ENCODE measurements at regions not wholly inside any gene's neighbourhood (a gene's known extent, or its start where the extent isn't known, plus 50 kb on each side); places are given as distances from the start of the nearest gene placed in this dataset.

DNA sequence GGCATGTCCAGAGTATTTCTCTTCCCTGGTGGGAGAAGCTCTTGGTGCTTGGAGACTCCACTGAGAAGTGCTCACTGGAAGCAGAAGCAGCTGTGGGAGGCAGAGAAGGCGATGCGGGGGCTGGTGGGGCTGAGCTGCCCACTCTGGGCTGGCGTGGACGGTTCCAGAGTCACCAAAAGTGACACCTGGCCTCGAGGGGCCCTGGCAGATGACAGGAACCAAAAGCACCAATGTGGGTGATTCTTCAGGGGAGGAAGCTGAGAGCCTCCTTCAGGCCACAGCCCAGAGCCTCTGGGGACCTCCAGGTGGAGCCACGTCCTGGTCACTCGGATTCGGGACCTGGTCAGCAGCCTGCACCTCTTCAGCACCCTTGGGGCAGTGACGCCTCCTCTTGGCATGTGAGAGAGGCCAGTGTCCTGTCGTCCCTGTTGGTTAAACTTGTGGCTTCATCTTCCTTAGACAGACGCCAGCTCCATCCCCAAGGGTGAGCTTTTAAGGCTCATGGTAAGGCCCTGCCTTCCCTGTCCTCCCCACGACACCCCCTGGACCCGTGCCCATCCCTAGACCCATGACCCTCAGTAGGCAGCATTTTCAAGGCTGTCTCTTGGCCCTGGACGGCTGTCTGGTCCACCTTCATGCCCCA, 78.7 kb upstream of the IRX4 start:
- H3K27me3 ChIP-seq (ENCODE audit: control insufficient read depth, insufficient read depth, low read length): no peaks in the 10 kb centered on the region
- no peaks in the 10 kb centered on the region for H3K36me3 ChIP-seq (ENCODE audit: control insufficient read depth, insufficient read depth, low read length)
- CTCF ChIA-PET: no interaction called here
- POLR2A ChIA-PET: no interaction called here
- DNase-seq (ENCODE audit: low read depth): no peak
- H3K4me3 ChIP-seq (ENCODE audit: low read depth, low read length): no peak overlapping the region
- TF ChIP-seq, protein P1, sequence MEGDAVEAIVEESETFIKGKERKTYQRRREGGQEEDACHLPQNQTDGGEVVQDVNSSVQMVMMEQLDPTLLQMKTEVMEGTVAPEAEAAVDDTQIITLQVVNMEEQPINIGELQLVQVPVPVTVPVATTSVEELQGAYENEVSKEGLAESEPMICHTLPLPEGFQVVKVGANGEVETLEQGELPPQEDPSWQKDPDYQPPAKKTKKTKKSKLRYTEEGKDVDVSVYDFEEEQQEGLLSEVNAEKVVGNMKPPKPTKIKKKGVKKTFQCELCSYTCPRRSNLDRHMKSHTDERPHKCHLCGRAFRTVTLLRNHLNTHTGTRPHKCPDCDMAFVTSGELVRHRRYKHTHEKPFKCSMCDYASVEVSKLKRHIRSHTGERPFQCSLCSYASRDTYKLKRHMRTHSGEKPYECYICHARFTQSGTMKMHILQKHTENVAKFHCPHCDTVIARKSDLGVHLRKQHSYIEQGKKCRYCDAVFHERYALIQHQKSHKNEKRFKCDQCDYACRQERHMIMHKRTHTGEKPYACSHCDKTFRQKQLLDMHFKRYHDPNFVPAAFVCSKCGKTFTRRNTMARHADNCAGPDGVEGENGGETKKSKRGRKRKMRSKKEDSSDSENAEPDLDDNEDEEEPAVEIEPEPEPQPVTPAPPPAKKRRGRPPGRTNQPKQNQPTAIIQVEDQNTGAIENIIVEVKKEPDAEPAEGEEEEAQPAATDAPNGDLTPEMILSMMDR (IDR thresholded peaks at IDR 0.05; ENCODE audit: insufficient read depth, low read depth, low read length): no peak

DNA sequence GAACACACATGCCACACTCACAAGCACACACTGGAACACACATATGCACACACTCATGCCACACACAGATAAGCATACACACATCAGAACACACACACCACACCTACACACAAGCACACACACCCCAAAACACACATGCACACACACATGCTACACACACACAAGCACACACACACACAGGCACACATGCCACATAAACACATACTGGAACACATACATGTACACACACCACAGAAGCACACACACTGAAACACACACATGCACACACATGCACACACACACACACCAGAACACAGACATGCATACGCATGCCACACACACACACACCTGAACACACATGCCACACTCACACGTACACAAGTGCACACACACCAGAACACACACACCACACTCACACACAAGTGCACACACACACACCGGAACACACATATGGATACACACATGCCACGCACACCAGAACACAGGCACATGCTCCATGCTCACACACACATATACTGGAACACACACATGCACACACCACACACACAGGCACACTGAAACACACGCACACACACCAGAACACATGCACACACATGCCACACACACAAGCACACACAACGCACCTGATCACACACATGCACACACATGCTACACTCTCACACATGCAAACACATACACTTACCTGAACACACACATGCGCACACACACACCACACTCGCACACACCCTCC, 78.0 kb upstream of the IRX4 start:
- no peak for DNase-seq (ENCODE audit: low read depth)
- ChIA-PET CTCF (no interaction called here), POLR2A (no interaction called here)
- TF ChIP-seq, protein P1 (IDR thresholded peaks at IDR 0.05; ENCODE audit: insufficient read depth, low read depth, low read length): no peak
- Histone ChIP-seq H3K4me3 (ENCODE audit: low read depth, low read length) (no peak overlapping the region), H3K27me3 (ENCODE audit: control insufficient read depth, insufficient read depth, low read length) (no peaks in the 10 kb centered on the region), H3K36me3 (ENCODE audit: control insufficient read depth, insufficient read depth, low read length) (no peaks in the 10 kb centered on the region)

DNA sequence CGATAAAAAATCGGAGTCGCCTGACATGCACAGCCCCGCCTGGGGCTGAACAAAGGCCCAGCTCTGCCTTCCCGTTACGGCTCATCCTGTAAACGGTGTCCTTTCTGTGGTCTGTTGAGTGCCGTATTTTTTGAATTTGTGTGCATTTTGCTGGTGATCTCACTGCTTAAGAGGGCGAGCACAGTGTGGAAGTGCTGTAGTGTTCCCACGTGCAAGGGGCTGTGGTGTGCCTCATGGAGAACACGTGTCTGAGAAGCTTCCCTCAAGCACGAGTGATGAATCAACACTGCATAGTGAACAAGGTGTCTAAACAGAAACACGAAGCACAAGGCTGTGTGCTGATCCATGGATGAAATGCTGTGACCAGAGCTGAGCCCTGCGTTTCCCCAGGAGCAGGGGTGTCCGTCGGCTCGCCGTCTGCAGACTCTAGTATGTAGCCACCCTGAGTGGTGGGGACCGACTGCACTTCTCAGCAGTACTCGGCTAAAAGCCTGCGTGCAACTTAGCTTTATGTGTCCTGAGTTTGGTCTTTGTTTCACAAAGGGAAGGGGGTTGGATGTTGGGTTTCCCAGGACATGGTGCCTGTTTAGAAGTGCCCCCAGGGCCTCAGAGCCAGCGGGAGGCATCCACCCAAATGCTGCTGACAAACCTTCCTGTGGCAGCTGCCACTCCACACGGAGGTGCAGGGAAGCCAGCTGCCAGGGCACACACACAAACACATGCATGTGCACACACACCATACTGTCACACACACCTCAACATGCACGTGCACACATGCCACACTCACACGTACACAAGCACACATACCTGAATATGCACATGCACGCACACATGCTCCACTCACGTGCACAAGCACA, 77.2 kb upstream of the IRX4 start:
- POLR2A ChIA-PET: no interaction called here
- TF ChIP-seq, protein P1 (IDR thresholded peaks at IDR 0.05; ENCODE audit: insufficient read depth, low read depth, low read length): no peak

DNA sequence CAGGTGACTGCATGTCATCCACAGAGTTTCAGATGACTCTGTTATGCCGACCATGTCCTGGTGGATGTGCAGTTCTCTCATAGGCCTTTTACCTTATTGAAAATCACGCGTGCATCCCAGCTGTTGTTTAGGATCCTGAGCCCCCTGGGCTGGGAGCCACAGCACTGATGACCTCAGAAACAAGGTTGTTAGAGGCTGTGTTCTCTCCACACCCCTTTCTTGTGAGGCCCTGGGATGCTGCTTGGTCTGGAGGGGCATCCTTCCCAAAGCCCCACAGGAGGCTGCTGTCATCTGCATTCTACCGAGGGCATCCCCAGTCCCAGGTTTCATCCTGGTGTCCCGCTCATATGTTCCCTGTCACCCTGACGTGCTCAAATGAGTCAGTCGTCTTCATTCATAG, 76.5 kb upstream of the IRX4 start:
- Histone ChIP-seq H3K27me3 (ENCODE audit: control insufficient read depth, insufficient read depth, low read length) (no peaks in the 10 kb centered on the region), H3K4me3 (ENCODE audit: low read depth, low read length) (no peak overlapping the region), H3K36me3 (ENCODE audit: control insufficient read depth, insufficient read depth, low read length) (no peaks in the 10 kb centered on the region)
- TF ChIP-seq, protein P1 (IDR thresholded peaks at IDR 0.05; ENCODE audit: insufficient read depth, low read depth, low read length): no peak
- POLR2A ChIA-PET: no interaction called here
- CTCF ChIA-PET: no interaction called here
- no peak for DNase-seq (ENCODE audit: low read depth)

More for the DNA sequence above, 77.2 kb upstream of the IRX4 start:
- H3K36me3 ChIP-seq (ENCODE audit: control insufficient read depth, insufficient read depth, low read length): no peaks in the 10 kb centered on the region
- H3K27me3 ChIP-seq (ENCODE audit: control insufficient read depth, insufficient read depth, low read length): no peaks in the 10 kb centered on the region
- DNase-seq (ENCODE audit: low read depth): no peak
- no peak overlapping the region for H3K4me3 ChIP-seq (ENCODE audit: low read depth, low read length)
- CTCF ChIA-PET: no interaction called here

All from BJ (cell line).